SK-N-SH treated with all-trans-retinoic acid at 6 μM for 48 hours (cell line): ENCODE measurements at regions not wholly inside any gene's neighbourhood (a gene's known extent, or its start where the extent isn't known, plus 50 kb on each side); places are given as distances from the start of the nearest gene placed in this dataset.

Source experiments
- ATAC-seq: fragments of 200-7000 bp; cut with Tn5 transposase; 3 replicates; pipeline ENCODE4 v1.9.1; 2020; ENCODE audit warnings: mild to moderate bottlenecking, moderate library complexity
- ARNTL ChIP-seq: fragments of 450-650 bp; formaldehyde crosslinking; IDR thresholded peaks from 2 replicates; pipeline ENCODE4 v1.5.0; 2020; ENCODE audit warnings: low read depth, mild to moderate bottlenecking, moderate library complexity, borderline replicate concordance
- BACH2 ChIP-seq: fragments of 250-450 bp; sonication (Bioruptor Pico); IDR thresholded peaks from 2 replicates; pipeline ENCODE4 v1.9.0; 2021; ENCODE audit warnings: mild to moderate bottlenecking, borderline replicate concordance
- CSDC2 ChIP-seq: fragments of 250-450 bp; sonication (Bioruptor Pico); IDR thresholded peaks from 2 replicates; pipeline ENCODE4 v1.5.0; 2020; ENCODE audit warnings: mild to moderate bottlenecking, moderate library complexity
- ESRRG ChIP-seq: fragments of 250-450 bp; sonication (Bioruptor Pico); IDR thresholded peaks from 2 replicates; pipeline ENCODE4 v1.6.1; 2021; ENCODE audit warnings: mild to moderate bottlenecking
- GLIS3 ChIP-seq: fragments of 250-450 bp; sonication (Bioruptor Pico); IDR thresholded peaks from 2 replicates; pipeline ENCODE4 v1.5.0; 2020; ENCODE audit warnings: mild to moderate bottlenecking, moderate library complexity
- OSR1 ChIP-seq: fragments of 250-450 bp; sonication (Bioruptor Pico); IDR thresholded peaks from 2 replicates; pipeline ENCODE4 v1.8.0; 2022; ENCODE audit warnings: moderate library complexity, mild to moderate bottlenecking, inconsistent platforms
- PATZ1 ChIP-seq: fragments of 250-450 bp; sonication (Bioruptor Pico); IDR thresholded peaks from 2 replicates; pipeline ENCODE4 v1.8.0; 2020; ENCODE audit warnings: mild to moderate bottlenecking, moderate library complexity, borderline replicate concordance
- PPARA ChIP-seq: fragments of 250-450 bp; sonication (Bioruptor Pico); IDR thresholded peaks from 2 replicates; pipeline ENCODE4 v1.5.0; 2020; ENCODE audit warnings: mild to moderate bottlenecking, borderline replicate concordance
- RARB ChIP-seq: fragments of 250-450 bp; sonication (Bioruptor Pico); IDR thresholded peaks from 2 replicates; pipeline ENCODE4 v1.8.0; 2021; ENCODE audit warnings: mild to moderate bottlenecking, moderate library complexity
- SNAI2 ChIP-seq: fragments of 250-450 bp; sonication (Bioruptor Pico); IDR thresholded peaks from 2 replicates; pipeline ENCODE4 v1.5.0; 2020; ENCODE audit warnings: mild to moderate bottlenecking, moderate library complexity
- TCF4 ChIP-seq: fragments of 250-450 bp; sonication (Bioruptor Pico); IDR thresholded peaks from 2 replicates; pipeline ENCODE4 v1.8.0; 2021; ENCODE audit warnings: mild to moderate bottlenecking, moderate library complexity, borderline replicate concordance
- TOX ChIP-seq: fragments of 250-450 bp; sonication (Bioruptor Pico); IDR thresholded peaks from 2 replicates; pipeline ENCODE4 v1.8.0; 2021; ENCODE audit warnings: mild to moderate bottlenecking, moderate library complexity, borderline replicate concordance
- TSHZ2 ChIP-seq: fragments of 250-450 bp; sonication (Bioruptor Pico); IDR thresholded peaks from 2 replicates; pipeline ENCODE4 v1.5.0; 2020; ENCODE audit warnings: mild to moderate bottlenecking, moderate library complexity
- ZC3H10 ChIP-seq: fragments of 250-450 bp; sonication (Bioruptor Pico); IDR thresholded peaks from 2 replicates; pipeline ENCODE4 v1.5.1; 2021; ENCODE audit warnings: mild to moderate bottlenecking, moderate library complexity
- ZFP3 ChIP-seq: fragments of 250-450 bp; sonication (Bioruptor Pico); IDR thresholded peaks from 2 replicates; pipeline ENCODE4 v1.5.0; 2020; ENCODE audit warnings: mild to moderate bottlenecking, moderate library complexity
- ZNF565 ChIP-seq: fragments of 450-650 bp; formaldehyde crosslinking; conservative IDR thresholded peaks from 2 replicates; pipeline ENCODE4 v1.5.0; 2020; ENCODE audit warnings: low read depth, mild to moderate bottlenecking, moderate library complexity
- ZNF70 ChIP-seq: fragments of 450-650 bp; formaldehyde crosslinking; IDR thresholded peaks from 2 replicates; pipeline ENCODE4 v1.5.0; 2020; ENCODE audit warnings: mild to moderate bottlenecking, moderate library complexity
- ZNF8 ChIP-seq: fragments of 450-650 bp; formaldehyde crosslinking; IDR thresholded peaks from 2 replicates; pipeline ENCODE4 v1.5.0; 2020; ENCODE audit warnings: mild to moderate bottlenecking, moderate library complexity
- TF ChIP-seq, protein P1 (sequence below): fragments of 250-450 bp; sonication (Bioruptor Pico); IDR thresholded peaks from 2 replicates; pipeline ENCODE4 v1.5.1; 2021; ENCODE audit warnings: mild to moderate bottlenecking, moderate library complexity
- TF ChIP-seq, protein P2 (sequence below): fragments of 250-450 bp; sonication (Bioruptor Pico); IDR thresholded peaks from 2 replicates; pipeline ENCODE4 v1.8.0; 2021; ENCODE audit warnings: low read depth, mild to moderate bottlenecking, moderate library complexity, borderline replicate concordance
- TF ChIP-seq, protein P3 (sequence below): fragments of 250-450 bp; sonication (Bioruptor Pico); IDR thresholded peaks from 2 replicates; pipeline ENCODE4 v1.5.1; 2020; ENCODE audit warnings: low read depth, mild to moderate bottlenecking, moderate library complexity

- peak; percentile 78 for ATAC-seq
- TF ChIP-seq TCF4: no peak
- TF ChIP-seq SNAI2 (CRISPR knock-in tag): no peak
- no peak for TF ChIP-seq RARB (CRISPR knock-in tag)
- no peak for TF ChIP-seq CSDC2
- no peak for TF ChIP-seq TSHZ2 (CRISPR knock-in tag)
- no peak for TF ChIP-seq ZNF70 (CRISPR knock-in tag)
- TF ChIP-seq ESRRG: no peak
- TF ChIP-seq ZC3H10: no peak
- TF ChIP-seq PPARA (CRISPR knock-in tag): no peak
Measured at GRCh38 chr16:14007450-14007849, 63.7 kb upstream of the MRTFB start.

GRCh38 chr16:14011001-14011400 lies 60.1 kb upstream of the MRTFB start:
- no peak for TF ChIP-seq PPARA (CRISPR knock-in tag)
- TF ChIP-seq CSDC2: no peak
- TF ChIP-seq RARB (CRISPR knock-in tag): no peak
- no peak for TF ChIP-seq ZC3H10
- TF ChIP-seq, protein P1, sequence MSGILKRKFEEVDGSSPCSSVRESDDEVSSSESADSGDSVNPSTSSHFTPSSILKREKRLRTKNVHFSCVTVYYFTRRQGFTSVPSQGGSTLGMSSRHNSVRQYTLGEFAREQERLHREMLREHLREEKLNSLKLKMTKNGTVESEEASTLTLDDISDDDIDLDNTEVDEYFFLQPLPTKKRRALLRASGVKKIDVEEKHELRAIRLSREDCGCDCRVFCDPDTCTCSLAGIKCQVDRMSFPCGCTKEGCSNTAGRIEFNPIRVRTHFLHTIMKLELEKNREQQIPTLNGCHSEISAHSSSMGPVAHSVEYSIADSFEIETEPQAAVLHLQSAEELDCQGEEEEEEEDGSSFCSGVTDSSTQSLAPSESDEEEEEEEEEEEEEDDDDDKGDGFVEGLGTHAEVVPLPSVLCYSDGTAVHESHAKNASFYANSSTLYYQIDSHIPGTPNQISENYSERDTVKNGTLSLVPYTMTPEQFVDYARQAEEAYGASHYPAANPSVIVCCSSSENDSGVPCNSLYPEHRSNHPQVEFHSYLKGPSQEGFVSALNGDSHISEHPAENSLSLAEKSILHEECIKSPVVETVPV: no peak
- no peak for TF ChIP-seq ZNF8 (CRISPR knock-in tag)
- TF ChIP-seq, protein P2, sequence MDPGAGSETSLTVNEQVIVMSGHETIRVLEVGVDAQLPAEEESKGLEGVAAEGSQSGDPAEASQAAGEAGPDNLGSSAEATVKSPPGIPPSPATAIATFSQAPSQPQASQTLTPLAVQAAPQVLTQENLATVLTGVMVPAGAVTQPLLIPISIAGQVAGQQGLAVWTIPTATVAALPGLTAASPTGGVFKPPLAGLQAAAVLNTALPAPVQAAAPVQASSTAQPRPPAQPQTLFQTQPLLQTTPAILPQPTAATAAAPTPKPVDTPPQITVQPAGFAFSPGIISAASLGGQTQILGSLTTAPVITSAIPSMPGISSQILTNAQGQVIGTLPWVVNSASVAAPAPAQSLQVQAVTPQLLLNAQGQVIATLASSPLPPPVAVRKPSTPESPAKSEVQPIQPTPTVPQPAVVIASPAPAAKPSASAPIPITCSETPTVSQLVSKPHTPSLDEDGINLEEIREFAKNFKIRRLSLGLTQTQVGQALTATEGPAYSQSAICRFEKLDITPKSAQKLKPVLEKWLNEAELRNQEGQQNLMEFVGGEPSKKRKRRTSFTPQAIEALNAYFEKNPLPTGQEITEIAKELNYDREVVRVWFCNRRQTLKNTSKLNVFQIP (CRISPR knock-in tag): no peak
- no peak for TF ChIP-seq ZNF565 (CRISPR knock-in tag)
- no peak for TF ChIP-seq GLIS3 (CRISPR knock-in tag)
- TF ChIP-seq ZFP3 (CRISPR knock-in tag): no peak
- no peak for TF ChIP-seq TSHZ2 (CRISPR knock-in tag)
- TF ChIP-seq TOX (CRISPR knock-in tag): no peak
- no peak for TF ChIP-seq BACH2 (CRISPR knock-in tag)
- ATAC-seq: no peak

- no peak for ATAC-seq
- TF ChIP-seq ZNF8 (CRISPR knock-in tag) (no peak), OSR1 (CRISPR knock-in tag) (no peak), CSDC2 (no peak), ZC3H10 (no peak), TCF4 (no peak), ZNF70 (CRISPR knock-in tag) (no peak), PPARA (CRISPR knock-in tag) (no peak), ZFP3 (CRISPR knock-in tag) (no peak), PATZ1 (CRISPR knock-in tag) (no peak), TOX (CRISPR knock-in tag) (no peak), ARNTL (CRISPR knock-in tag) (no peak)
- TF ChIP-seq, protein P3, sequence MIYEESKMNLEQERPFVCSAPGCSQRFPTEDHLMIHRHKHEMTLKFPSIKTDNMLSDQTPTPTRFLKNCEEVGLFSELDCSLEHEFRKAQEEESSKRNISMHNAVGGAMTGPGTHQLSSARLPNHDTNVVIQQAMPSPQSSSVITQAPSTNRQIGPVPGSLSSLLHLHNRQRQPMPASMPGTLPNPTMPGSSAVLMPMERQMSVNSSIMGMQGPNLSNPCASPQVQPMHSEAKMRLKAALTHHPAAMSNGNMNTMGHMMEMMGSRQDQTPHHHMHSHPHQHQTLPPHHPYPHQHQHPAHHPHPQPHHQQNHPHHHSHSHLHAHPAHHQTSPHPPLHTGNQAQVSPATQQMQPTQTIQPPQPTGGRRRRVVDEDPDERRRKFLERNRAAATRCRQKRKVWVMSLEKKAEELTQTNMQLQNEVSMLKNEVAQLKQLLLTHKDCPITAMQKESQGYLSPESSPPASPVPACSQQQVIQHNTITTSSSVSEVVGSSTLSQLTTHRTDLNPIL (CRISPR knock-in tag): no peak
- TF ChIP-seq, protein P1: no peak
Measured at GRCh38 chr16:14011846-14012245, 59.3 kb upstream of the MRTFB start.
